Activated CD8-positive, alpha-beta memory T cell treated with anti-CD3 and anti-CD28 coated beads for 36 hours (primary cell): ENCODE measurements at regions not wholly inside any gene's neighbourhood (a gene's known extent, or its start where the extent isn't known, plus 50 kb on each side); places are given as distances from the start of the nearest gene placed in this dataset.

Experiments
- CTCF ChIA-PET: fragments of 350-600 bp; sonication (Branson Sonifier 250); formaldehyde crosslinking; loops from one replicate; lab custom pipeline; 2021; ENCODE audit warnings: antibody characterized with exemption; lab: Charles Lee
- POLR2A ChIA-PET: fragments of 350-600 bp; sonication (Branson Sonifier 250); formaldehyde crosslinking; loops from one replicate; lab custom pipeline; 2021; ENCODE audit warnings: antibody characterized with exemption; lab: Charles Lee

- CTCF ChIA-PET, result interaction anchor here (0.6 to 1.4 kb wide), 3 partner anchors 9 to 363 kb away, joined by 3 to 5 read pairs (median 3); no protein-coding TSS in a partner anchor
- POLR2A ChIA-PET, result no interaction called here
Observed at GRCh38 chr6:105794239-105794638, 291.9 kb upstream of the PRDM1 start.

- ChIA-PET CTCF (no interaction called here), POLR2A (no interaction called here)
Observed at GRCh38 chr6:105793130-105793529, 293.0 kb upstream of the PRDM1 start.

DNA sequence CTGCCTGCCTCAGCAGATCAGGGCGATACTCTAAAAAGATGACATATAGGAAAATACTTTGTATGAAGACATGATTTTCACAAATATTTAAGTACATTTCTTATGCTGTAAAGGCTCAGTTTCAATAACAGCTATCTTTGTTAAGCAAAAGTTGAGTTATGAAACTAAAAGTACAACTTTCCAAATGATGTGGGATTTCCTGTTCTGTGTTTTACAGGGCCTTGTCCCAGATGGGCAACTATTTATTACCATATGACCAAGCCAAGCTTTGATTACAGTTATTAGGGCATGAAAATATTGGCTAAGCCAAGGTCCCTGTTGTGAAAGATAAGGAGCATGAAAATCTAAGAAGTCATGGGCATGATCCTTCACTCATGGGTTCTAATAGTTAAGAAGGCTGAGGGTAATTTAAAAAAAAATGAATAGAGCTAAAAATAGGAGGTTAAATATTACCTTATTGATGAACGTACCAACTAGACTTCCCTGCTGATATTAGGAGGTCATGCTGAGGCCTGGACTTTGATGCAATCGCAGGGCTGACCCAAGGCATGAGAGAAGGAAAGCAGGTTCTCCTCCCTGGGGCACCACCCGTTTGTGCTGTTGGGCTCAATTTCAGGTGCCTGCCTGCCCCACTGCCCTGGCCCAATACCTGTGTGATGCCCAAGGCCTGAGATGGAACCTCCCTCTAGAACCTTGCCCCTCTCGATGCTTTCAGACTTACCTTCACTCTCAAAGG lies 294.4 kb upstream of the PRDM1 start:
- ChIA-PET POLR2A (no interaction called here), CTCF (no interaction called here)

- CTCF ChIA-PET, result interaction anchor here (0.7 kb wide), 1 partner anchor 50 kb away, joined by 3 read pairs; no protein-coding TSS in a partner anchor
- POLR2A ChIA-PET, result no interaction called here
Observed at GRCh38 chr6:105791179-105791578, 295.0 kb upstream of the PRDM1 start.

DNA sequence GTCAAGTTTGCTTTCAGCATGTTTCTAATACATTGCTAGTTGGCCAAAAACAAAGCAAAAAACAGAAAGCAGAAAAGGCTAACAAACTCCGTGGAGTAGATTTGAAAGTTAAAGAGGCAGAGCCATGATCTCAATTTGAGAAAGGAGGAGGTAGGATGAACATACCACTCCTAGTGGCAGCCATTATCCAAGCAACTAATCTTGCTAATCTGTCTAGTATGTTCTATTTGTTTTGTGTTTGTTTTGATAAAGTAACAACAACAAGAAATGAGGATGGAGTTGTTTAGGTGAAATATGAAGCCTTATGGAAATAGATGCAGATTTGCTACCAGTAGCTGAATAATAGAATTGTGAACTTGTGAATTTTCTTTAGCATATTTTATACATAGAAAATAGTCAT lies 295.5 kb upstream of the PRDM1 start:
- POLR2A ChIA-PET, result no interaction called here
- CTCF ChIA-PET, result interaction anchor here (0.7 kb wide), 1 partner anchor 50 kb away, joined by 3 read pairs; no protein-coding TSS in a partner anchor

- POLR2A ChIA-PET, result no interaction called here
- CTCF ChIA-PET, result no interaction called here
Observed at GRCh38 chr6:105789935-105790334, 296.2 kb upstream of the PRDM1 start.

- ChIA-PET CTCF (no interaction called here), POLR2A (no interaction called here)
Observed at GRCh38 chr6:105787747-105788146, 298.4 kb upstream of the PRDM1 start.

- POLR2A ChIA-PET, result no interaction called here
- CTCF ChIA-PET, result no interaction called here
Observed at GRCh38 chr6:105786890-105787655, 299.1 kb upstream of the PRDM1 start.

DNA sequence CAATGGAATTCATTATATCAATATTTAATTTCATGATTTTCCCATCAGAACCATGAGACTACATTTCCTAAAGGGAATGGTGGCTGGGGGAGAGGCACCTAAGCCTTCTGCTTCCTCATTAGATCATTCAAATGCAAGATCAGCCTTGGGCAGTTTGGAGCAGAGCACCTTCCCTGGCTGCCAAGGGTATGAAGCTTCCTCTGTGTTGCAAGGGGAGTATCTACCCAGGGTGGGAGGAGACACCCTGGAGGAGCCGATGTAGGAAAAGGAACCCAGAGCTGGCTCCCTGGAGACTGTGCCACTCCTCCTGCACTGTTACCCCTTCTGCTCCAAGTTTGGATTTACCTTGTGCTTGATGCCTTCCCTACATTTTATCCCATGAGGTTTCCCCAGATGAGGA lies 299.7 kb upstream of the PRDM1 start:
- POLR2A ChIA-PET, result no interaction called here
- CTCF ChIA-PET, result no interaction called here

GRCh38 chr6:105785066-105785811 lies 300.9 kb upstream of the PRDM1 start:
- ChIA-PET POLR2A (no interaction called here), CTCF (interaction anchor here (1.3 kb wide), 1 partner anchor 9 kb away, joined by 3 read pairs; no protein-coding TSS in a partner anchor)

GRCh38 chr6:105784179-105784578 lies 302.0 kb upstream of the PRDM1 start:
- ChIA-PET POLR2A (no interaction called here), CTCF (interaction anchor here (0.5 kb wide), 1 partner anchor 169 kb away, joined by 3 read pairs; no protein-coding TSS in a partner anchor)

GRCh38 chr6:105783333-105783935 lies 302.7 kb upstream of the PRDM1 start:
- CTCF ChIA-PET, result no interaction called here
- POLR2A ChIA-PET, result no interaction called here

DNA sequence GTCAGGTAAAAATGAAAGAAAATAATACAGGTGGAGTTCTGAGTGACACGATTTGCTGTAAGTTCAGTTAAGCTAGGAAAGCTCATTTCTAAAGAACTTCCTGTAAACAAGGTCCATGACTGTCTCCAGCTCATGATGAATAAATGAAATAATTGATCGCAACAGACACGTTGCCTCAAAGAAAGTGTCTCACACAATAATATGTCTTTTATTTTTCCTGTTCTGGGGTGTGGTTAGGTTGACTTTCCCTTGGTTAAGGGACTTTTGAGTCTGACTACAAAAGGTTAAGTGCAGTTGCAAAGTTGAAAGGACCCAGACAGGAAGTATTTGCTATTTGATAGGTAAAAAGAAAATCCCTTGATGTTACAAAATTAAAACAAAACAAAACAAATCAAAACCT lies 304.2 kb upstream of the PRDM1 start:
- POLR2A ChIA-PET, result no interaction called here

DNA sequence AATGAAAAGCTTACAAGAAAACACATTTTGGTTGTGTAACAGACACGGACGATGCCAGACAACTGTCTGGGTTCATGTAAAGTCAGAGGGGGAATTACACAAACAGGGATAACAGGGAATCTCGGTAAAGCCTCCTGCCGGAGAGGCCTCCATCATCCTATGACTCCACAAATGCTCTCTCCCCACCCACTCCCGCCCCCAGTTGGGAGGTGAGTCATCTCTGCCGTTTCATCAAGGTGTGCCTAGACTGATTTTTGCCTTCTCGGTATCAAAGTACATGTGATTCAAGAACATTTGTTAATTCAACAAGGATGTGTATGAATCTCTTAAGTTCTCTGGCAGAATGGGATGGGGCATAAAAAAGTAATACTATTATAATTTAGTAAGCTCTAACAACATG lies 304.9 kb upstream of the PRDM1 start:
- POLR2A ChIA-PET, result no interaction called here
- CTCF ChIA-PET, result no interaction called here

More for the DNA sequence above, 304.2 kb upstream of the PRDM1 start:
- CTCF ChIA-PET, result interaction anchor here (0.6 kb wide), 1 partner anchor 13 kb away, joined by 3 read pairs; no protein-coding TSS in a partner anchor

DNA sequence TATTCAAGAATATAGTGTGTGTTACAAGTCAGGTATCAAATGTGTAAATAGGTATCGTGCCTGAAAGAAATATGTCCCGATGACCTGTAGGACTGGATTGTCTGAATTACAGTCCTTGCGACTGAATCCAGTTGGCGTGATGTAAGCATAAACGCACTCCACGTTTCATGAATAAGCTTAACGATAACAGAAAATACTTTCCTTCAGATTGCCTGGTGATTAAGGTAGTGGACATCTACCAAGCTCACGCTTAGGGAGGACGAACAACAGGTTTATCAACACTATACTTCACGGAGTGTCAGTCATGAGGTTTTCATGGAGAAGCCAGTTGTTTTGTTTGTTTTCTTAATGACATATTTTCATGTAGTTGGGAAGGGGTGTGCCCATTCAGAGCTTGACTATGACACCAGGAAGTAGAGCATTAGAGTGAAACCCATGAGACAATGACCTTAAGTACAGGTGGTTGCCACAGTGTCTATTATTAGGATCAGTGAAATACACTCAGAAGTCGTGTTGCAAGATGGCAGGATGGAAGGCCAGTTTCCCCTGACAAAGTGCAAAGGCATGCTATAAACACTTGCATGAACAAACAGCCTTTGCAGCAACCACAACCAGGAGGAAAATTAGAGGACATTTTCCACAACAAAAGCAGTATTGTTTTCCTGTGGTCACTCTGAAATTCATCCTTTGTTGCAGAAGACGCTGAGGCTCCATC lies 305.8 kb upstream of the PRDM1 start:
- ChIA-PET CTCF (no interaction called here), POLR2A (no interaction called here)

- CTCF ChIA-PET, result no interaction called here
- POLR2A ChIA-PET, result interaction anchor here (0.6 kb wide), 1 partner anchor 30 kb away, joined by 7 read pairs; no protein-coding TSS in a partner anchor
Observed at GRCh38 chr6:105779110-105779509, 307.0 kb upstream of the PRDM1 start.

- CTCF ChIA-PET, result interaction anchor here (0.6 kb wide), 1 partner anchor 176 kb away, joined by 3 read pairs; no protein-coding TSS in a partner anchor
- POLR2A ChIA-PET, result no interaction called here
Observed at GRCh38 chr6:105775095-105775494, 311.0 kb upstream of the PRDM1 start.

DNA sequence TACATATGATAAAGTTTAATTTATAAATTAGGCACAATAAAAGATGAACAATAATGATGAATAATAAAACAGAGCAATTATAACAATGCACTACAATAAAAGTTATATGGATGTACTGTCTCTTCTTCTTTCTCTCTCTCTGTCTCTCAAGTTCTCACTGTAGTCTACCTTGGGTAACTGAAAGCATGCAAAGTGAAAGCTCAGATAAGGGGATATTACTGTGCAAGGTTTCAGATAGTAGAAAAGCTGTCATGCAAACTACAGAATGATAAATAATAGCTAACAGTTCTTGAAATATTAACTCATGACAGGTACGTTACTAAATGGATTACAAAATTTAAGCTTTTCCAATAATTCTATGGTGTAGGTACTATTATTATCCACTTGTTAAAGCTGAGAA lies 311.9 kb upstream of the PRDM1 start:
- ChIA-PET POLR2A (no interaction called here), CTCF (no interaction called here)
